Neural cell (in vitro differentiated cells): ENCODE measurements at regions not wholly inside any gene's neighbourhood (a gene's known extent, or its start where the extent isn't known, plus 50 kb on each side); places are given as distances from the start of the nearest gene placed in this dataset.

Experiments used
- EP300 ChIP-seq: fragments of 450-650 bp; conservative IDR thresholded peaks from 2 replicates; pipeline ENCODE4 v1.6.1; 2014; ENCODE audit warnings: antibody characterized with exemption, mild to moderate bottlenecking, moderate library complexity; ENCODE audit not compliant: poor library complexity, severe bottlenecking
- EZH2 ChIP-seq: fragments of 200-600, 300-800 bp; shearing (Covaris generic), sonication (generic); IDR thresholded peaks from 2 replicates; pipeline ENCODE4 v1.6.1; 2014; ENCODE audit warnings: antibody characterized with exemption, low read length, borderline replicate concordance, mild to moderate bottlenecking; ENCODE audit not compliant: insufficient read depth, poor library complexity, severe bottlenecking
- MXI1 ChIP-seq: fragments of 450-650 bp; conservative IDR thresholded peaks from 2 replicates; pipeline ENCODE4 v1.6.1; 2014; ENCODE audit warnings: antibody characterized with exemption, mild to moderate bottlenecking; ENCODE audit not compliant: poor library complexity, severe bottlenecking
- POLR2AphosphoS5 ChIP-seq: IDR thresholded peaks from 2 replicates; pipeline ENCODE4 v1.6.1; 2012
- RAD21 ChIP-seq: fragments of 450-650 bp; conservative IDR thresholded peaks from 2 replicates; pipeline ENCODE4 v1.6.1; 2014; ENCODE audit warnings: antibody characterized with exemption, mild to moderate bottlenecking, moderate library complexity
- SMC3 ChIP-seq: fragments of 450-650 bp; conservative IDR thresholded peaks from 2 replicates; pipeline ENCODE4 v1.6.1; 2014; ENCODE audit warnings: antibody characterized with exemption, mild to moderate bottlenecking, moderate library complexity; ENCODE audit not compliant: poor library complexity
- TAF1 ChIP-seq: IDR thresholded peaks from 2 replicates; pipeline ENCODE4 v1.6.1; 2012; ENCODE audit warnings: low read depth
- TF ChIP-seq, protein P1 (sequence below): fragments of 450-650 bp; IDR thresholded peaks from 2 replicates; pipeline ENCODE4 v1.5.1; 2014; ENCODE audit warnings: antibody characterized with exemption, mild to moderate bottlenecking, moderate library complexity; ENCODE audit not compliant: poor library complexity, severe bottlenecking
- TF ChIP-seq, protein P2 (sequence below): IDR thresholded peaks from 2 replicates; pipeline ENCODE4 v1.6.1; 2012; ENCODE audit warnings: borderline replicate concordance

DNA sequence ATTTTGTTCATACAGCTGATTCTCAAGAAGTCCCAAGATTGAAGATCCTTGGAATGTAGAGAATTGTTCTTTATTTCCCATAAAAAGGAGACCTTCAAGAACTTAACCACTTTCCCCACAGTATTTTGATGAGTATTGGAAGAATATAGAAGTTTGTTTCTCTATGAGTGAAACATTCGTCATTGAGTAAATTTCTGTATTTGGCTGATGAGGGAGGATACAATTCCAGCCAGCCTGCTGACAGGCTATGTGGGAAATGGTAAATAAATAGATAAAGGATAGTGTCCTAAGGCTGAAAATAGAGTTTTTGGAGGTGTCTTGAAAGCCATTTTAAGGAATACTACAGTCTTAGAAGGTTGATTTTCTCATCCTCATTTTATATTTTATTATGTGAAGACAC is 1076.1 kb downstream of the ROBO2 start:
- TF ChIP-seq, protein P1, sequence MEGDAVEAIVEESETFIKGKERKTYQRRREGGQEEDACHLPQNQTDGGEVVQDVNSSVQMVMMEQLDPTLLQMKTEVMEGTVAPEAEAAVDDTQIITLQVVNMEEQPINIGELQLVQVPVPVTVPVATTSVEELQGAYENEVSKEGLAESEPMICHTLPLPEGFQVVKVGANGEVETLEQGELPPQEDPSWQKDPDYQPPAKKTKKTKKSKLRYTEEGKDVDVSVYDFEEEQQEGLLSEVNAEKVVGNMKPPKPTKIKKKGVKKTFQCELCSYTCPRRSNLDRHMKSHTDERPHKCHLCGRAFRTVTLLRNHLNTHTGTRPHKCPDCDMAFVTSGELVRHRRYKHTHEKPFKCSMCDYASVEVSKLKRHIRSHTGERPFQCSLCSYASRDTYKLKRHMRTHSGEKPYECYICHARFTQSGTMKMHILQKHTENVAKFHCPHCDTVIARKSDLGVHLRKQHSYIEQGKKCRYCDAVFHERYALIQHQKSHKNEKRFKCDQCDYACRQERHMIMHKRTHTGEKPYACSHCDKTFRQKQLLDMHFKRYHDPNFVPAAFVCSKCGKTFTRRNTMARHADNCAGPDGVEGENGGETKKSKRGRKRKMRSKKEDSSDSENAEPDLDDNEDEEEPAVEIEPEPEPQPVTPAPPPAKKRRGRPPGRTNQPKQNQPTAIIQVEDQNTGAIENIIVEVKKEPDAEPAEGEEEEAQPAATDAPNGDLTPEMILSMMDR, result no peak
- no peak for TF ChIP-seq POLR2AphosphoS5
- TF ChIP-seq EP300, result no peak
- TF ChIP-seq, protein P2, sequence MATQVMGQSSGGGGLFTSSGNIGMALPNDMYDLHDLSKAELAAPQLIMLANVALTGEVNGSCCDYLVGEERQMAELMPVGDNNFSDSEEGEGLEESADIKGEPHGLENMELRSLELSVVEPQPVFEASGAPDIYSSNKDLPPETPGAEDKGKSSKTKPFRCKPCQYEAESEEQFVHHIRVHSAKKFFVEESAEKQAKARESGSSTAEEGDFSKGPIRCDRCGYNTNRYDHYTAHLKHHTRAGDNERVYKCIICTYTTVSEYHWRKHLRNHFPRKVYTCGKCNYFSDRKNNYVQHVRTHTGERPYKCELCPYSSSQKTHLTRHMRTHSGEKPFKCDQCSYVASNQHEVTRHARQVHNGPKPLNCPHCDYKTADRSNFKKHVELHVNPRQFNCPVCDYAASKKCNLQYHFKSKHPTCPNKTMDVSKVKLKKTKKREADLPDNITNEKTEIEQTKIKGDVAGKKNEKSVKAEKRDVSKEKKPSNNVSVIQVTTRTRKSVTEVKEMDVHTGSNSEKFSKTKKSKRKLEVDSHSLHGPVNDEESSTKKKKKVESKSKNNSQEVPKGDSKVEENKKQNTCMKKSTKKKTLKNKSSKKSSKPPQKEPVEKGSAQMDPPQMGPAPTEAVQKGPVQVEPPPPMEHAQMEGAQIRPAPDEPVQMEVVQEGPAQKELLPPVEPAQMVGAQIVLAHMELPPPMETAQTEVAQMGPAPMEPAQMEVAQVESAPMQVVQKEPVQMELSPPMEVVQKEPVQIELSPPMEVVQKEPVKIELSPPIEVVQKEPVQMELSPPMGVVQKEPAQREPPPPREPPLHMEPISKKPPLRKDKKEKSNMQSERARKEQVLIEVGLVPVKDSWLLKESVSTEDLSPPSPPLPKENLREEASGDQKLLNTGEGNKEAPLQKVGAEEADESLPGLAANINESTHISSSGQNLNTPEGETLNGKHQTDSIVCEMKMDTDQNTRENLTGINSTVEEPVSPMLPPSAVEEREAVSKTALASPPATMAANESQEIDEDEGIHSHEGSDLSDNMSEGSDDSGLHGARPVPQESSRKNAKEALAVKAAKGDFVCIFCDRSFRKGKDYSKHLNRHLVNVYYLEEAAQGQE, result no peak
- TF ChIP-seq RAD21, result no peak
- TF ChIP-seq TAF1, result no peak
- TF ChIP-seq EZH2, result no peak
- TF ChIP-seq SMC3, result no peak
- TF ChIP-seq MXI1, result no peak
